Posterior vena cava (tissue), 2 donors: ENCODE measurements at regions not wholly inside any gene's neighbourhood (a gene's known extent, or its start where the extent isn't known, plus 50 kb on each side); places are given as distances from the start of the nearest gene placed in this dataset.

Source experiments
- DNase-seq: peaks from one replicate; pipeline ENCODE4 v3.0.0-alpha.2; 2020; ENCODE audit warnings: low spot score
- intact Hi-C, 2 donors: fragments of 100-400 bp; cut with DNase I; formaldehyde crosslinking; loops; one replicate each; pipeline versions ENCODE4 v1.14.1 to v1.14.2; 2022 to 2023
- donor health status: DM: yes; HTN: yes; CAD: no.
- donor health status: DM: yes; HTN: yes; CAD: no.

DNA sequence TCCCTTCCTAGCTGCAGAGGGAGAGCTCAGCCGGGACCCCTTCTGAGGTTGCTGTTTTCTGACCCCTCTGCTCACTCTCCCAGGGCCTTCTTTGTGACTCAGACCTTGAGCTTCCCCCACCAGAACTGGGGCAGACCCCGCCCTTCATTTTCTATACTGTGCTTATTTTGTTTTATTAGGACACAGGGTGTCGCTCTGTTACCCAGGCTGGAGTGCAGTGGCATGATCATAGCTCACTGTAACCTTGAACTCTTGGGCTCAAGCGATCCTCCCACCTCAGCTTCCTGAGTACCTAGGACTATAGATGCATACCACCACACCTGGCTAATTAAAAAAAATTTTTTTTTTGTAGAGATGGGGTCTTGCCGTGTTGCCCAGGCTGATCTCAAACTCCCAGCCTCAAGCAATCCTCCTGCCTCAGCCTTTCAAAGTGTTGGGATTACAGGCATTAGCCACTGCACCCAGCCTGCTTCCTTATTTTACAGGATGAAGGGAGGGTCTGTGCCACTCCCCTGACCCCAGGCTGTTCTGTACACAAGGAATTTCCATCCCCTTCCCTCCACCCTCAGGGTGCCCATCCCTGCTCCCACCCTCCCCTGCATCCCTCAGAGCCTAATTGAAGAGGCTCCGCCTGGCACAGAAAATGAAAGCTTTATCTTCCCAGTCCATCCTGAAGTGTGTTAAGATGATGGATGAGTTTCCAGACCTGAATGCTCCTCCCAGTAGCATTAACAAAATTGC is 195.2 kb upstream of the POU3F1 start:
- intact Hi-C loops, result no loop called here
- no peak for DNase-seq

DNA sequence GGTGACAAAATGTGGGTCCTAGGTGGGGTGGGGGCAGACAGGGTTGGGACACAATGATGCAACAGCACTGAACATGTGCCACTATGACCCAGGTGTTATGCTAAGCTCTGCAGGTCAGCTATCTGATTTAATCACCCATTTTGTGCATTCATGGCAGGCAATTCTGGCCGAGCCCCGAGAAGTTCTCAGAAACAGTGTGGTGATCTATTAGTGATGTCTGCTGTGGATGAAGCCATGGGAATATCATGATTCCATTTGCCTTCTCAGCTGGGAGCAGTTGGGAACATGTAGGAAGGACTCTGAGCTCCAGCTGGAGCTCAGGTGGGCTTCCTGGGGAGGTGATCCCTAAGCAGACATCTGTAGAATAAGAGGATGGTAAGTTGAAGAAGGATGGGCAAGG is 194.0 kb upstream of the POU3F1 start:
- intact Hi-C loops, result no loop called here
- DNase-seq, result no peak

DNA sequence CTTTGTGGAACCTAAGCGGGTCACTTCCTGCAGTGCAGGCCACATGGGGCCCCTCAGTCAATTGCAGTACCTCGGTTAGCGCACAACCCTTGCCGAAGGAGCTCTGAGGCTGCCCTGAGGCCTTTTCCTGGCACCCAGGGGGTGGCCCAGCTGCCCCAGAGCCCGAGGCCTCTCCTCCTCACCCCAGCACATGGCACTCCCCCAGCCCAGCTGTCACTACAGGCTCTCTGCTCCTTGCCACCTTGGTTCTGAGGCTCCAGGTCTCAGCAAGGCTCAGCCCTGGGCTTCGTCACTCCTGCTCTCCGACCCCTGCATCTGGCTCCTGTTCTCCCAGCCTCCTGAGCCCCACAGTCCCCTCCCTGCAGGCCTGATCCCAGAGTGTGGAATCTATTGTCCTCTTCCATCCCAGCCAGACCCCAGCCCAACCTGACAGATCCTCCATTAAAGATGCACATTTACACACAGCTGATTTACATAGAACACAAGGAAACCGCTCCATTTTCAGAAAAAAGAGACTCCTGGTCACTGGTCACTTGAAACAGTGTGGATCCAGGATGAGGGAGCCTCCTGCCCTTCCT is 192.8 kb upstream of the POU3F1 start:
- intact Hi-C loops, result no loop called here
- DNase-seq, result no peak

DNA sequence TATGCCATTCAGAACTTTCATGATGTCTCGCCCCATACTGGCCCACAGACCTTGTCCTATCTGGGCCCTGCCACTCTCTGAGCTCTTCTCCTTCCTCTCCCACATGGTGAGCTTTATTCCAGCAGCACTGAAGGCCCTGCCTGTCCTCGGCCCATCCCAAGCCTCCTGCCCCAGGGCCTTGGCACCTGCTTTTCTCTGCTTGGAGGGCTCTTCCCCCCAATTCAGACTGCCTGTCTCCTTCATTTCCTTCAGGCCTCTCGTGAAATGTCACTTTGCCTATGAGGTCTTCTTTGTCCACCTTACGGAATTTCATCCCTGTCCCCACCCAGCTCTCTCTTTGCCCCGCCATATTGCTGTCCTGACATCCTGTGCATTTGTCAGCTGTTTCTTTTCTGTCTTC is 191.7 kb upstream of the POU3F1 start:
- DNase-seq, result no peak
- intact Hi-C loops, result loop anchor here in 1 of 2 donors (1.0 kb wide), 1 partner anchor 28 kb away; no protein-coding TSS in a partner anchor

DNA sequence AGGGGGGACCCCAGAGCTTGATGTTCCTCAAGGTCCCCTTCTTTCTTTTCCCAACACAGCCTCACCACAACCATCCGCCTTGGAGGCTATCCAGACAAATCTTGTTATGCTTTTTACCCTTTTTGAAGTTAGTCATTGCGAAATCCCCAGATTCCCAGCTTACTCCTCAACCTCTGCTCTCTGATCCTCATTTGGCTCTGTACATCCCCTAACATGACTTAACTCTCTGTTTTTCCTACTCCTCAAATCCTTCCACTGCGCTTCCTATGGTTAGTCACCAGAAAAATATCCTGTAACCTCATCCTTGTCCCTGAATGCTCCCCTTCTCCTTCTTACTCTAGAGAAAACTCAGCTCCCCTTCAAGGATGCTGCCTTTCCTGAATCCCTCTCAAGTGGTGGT is 189.1 kb upstream of the POU3F1 start:
- intact Hi-C loops, result no loop called here
- DNase-seq, result no peak

DNA sequence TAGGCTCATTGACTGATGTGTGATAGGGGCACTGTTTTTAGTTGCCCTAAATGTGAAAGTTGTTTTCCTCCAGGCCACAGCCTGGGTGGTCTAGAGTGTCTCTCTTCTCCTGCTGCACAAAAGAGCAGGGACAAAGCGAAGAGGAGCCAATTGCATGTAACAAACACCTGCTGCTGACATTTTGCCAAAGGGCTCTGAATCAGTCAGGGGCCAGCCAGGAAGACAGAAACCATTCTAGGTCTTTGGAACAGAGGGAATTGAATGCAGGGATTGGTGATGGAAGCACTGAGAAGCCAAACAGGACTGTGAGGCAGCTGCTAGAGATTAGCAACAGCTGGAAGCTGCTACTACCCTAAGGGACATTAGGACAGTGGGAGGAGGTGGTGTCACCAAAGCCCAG is 185.3 kb upstream of the POU3F1 start:
- no peak for DNase-seq
- intact Hi-C loops, result no loop called here

DNA sequence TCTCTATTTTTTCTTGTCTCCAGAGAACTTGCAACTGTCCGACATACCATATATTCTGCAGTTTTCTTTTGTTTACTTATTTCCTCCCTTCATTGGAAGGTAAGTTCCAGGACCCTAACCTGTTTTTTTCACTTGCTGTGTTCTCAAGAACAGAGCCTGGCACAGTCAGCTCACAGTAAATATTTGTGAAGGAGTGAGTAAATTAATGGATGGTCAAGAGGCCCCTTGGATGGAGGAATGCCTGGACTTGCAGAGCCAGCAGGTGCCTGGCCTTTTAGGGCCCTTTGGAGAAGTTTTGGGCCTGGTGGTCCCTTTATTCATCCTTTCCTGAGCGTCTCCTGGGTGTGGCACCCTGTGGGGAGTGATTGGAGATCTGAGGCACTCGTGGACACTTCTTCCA is 182.1 kb upstream of the POU3F1 start:
- no peak for DNase-seq
- intact Hi-C loops, result no loop called here

DNA sequence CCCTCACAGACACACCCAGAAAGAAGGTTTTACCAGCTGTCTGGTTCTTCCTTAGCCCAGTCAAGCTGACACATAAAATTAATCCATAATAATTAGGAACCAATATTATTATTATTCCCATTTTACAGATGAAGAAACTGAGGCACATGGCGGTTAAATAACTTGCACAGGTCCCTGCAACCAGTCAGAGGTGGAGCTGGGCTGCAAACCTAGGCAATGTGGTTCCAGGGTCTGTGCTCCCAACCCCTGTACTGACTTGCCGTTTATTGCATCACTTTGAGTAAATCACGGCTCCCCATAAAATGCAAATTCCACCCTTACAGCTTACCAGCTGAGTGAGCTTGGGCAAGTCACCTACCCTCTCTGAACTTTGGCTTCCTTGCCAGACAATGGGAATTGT is 179.2 kb upstream of the POU3F1 start:
- intact Hi-C loops, result no loop called here
- no peak for DNase-seq

DNA sequence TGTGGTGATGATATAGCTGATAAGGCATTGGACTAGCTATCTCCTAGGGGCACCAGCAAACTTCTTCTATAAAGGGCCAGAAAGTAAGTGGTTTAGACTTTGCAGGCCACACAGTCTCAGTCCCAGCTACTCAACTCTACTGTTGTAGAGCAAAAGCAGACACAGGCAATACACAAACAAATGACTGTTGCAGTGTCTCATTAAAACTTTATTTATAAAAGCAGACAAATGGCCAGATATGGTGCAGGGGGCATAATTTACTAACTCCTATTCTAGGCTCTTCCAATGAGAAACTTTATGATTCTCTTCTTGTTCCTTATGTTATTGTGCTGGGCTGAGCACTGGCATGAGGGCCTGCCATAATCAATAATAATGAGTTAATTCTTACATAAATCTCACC is 176.8 kb upstream of the POU3F1 start:
- intact Hi-C loops, result no loop called here

DNA sequence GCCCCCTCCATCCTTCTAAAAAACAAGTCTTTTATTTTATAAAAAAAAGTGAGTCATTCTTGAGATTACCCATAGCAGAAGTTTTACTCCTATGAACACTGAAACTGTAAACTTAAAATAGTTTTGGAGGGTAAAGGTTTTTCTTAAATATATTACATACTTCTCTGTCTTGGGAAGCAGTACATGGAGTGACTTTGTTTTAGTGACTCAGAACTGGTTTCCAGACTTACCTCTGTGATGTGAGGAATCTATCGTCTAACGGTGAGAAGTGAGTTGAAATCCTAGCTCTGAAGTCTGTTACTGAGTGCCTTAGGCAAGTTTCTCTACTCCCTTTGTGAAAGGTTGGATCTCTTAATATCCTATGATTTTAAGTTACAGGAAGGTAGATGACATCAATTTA is 176.3 kb upstream of the POU3F1 start:
- intact Hi-C loops, result no loop called here
- no peak for DNase-seq

More for the DNA sequence above, 176.8 kb upstream of the POU3F1 start:
- no peak for DNase-seq

DNA sequence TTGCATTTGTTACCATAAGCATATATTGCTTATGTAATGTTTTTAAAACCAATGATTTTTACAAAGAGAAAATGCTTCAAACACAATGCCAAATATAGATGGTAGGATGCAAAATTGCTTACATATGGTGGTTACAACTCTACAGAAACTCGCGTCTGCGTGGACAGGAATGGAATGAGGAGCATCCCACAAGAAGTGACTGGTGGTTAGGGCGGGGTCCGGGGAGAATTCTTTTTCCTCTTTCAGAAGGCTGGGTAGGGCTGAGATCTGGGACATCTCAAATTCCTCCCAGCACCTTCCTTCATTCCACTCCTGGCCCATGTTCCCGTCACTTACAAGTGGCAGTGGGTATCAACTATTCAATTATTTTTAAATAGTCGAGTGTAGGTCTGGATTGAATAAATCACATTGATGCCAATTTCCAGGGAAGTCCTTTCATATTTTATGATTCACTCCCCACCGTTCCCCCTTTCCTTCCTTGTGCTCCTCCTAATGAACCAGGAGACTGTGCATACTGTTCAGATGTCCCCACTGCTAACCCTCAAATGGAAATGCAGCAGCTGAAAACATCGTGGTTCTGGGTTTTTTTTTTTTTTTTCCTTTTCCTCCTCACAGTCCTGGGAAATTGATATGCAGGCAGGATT is 174.5 kb upstream of the POU3F1 start:
- DNase-seq, result no peak
- intact Hi-C loops, result no loop called here

DNA sequence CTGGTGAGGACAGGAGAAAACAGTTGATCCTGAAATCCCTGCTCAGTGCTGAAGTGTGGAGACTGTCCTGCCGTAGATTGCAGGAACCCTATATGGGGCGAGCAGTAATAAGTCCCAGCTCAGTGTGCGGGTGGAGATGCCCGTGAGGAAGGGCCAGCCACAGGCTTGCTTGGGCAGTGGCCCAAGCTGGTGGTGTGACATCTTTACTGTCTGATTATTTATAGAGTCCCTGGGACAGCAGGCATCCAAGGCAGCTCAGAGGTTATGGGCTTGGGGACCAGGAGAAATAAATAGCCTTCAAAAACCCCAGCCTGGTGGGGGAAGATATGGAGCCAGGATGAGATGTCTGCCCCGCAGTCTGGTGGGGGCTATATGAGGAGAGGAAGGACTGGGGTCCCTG is 170.7 kb upstream of the POU3F1 start:
- DNase-seq, result no peak
- intact Hi-C loops, result no loop called here

DNA sequence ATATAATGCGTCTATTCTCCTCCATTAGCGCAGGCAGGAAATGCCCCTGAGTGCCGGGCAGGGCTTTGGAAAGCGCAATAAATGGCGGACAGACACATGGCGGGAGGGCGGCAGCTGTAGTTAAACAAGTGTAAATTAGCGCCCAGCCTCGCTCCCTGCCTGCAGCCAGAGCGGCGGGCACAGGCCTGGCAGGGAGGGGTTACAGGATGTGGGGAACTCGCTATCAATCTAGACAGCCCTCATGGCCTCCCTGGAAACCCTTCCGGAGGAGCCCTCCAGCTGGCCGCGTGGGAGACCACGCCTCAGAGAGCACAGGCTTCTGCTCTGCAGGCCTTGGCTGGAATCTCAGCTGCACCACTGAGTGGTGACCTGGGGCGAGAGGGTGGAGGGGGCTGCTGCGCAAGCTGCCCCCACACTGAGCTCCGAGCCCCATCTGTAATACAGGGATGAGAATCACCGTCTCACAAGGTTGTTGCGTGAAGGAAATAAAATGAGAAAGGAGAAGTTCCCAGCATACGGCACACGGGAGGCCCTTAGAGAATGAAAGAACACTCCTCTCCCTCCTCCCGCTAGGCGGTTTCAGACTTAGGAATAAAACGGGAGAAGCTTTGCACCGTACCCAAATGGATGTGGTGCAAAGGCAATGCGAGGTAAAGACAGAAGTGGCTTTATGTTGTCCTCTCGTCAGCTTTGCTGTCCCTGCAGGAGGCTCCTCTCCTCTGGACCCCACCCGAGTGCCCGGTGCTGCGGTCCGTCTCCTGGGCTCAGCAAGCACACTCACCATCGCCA is 167.2 kb upstream of the POU3F1 start:
- DNase-seq, result no peak
- intact Hi-C loops, result no loop called here

DNA sequence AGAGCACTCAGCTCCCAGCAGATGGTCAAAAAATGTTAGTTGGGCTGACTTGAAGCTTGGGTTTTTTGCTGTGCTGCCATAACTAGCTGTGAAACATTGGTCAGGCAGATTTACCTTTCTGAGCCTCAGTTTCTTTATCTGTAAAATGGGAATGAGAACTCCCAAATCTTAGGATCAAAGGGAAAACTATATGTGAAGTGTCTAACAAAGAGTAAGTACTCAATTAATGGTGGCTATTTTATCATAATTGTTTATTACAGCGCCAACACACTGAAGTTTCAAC is 164.2 kb upstream of the POU3F1 start:
- no peak for DNase-seq
- intact Hi-C loops, result loop anchor here in 1 of 2 donors (1.0 kb wide), 1 partner anchor 27 kb away; no protein-coding TSS in a partner anchor

DNA sequence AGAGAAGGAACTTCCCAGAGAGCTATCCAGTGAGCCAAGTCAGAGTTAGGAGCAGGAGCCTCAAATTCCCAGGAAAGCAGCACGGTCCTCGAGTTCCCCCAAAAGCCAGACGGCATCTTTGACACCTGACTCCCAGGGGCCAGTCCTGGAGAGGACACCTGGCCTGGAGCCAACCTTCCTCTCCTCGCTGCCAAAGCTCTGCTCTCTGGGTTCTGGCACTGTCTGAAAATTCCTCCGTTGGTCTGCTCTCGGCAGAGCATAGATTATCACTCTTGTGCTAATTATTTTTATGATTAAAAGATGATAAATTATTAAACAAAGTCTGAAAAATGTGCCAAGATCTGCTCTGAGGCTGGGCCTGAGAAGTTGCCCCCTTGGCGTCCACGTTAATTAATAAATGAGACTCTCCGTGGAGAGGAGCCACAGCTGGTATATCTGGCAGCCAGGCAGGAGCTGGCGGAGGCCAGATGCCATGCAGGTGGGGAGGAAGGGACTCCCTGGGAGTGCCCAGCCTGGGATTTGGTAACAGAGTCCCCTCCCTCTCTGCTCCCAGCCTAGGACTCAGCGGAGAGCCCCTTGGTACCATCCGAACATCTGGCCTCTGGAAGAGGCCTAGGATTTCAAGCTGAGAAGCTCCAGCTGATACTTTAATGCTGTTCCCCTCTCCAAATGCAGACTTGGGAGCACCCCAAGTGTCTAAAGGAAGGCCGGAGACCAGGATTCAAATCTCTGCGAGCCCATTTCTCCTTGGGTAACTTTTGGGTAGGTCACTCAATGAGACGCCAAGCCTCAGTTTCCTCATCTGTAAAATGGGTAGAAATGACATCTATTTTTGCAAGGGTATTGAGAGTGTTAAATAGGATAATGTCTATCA is 163.7 kb upstream of the POU3F1 start:
- intact Hi-C loops, result loop anchor here in 1 of 2 donors (1.0 kb wide), 1 partner anchor 28 kb away; no protein-coding TSS in a partner anchor
- DNase-seq, result no peak

DNA sequence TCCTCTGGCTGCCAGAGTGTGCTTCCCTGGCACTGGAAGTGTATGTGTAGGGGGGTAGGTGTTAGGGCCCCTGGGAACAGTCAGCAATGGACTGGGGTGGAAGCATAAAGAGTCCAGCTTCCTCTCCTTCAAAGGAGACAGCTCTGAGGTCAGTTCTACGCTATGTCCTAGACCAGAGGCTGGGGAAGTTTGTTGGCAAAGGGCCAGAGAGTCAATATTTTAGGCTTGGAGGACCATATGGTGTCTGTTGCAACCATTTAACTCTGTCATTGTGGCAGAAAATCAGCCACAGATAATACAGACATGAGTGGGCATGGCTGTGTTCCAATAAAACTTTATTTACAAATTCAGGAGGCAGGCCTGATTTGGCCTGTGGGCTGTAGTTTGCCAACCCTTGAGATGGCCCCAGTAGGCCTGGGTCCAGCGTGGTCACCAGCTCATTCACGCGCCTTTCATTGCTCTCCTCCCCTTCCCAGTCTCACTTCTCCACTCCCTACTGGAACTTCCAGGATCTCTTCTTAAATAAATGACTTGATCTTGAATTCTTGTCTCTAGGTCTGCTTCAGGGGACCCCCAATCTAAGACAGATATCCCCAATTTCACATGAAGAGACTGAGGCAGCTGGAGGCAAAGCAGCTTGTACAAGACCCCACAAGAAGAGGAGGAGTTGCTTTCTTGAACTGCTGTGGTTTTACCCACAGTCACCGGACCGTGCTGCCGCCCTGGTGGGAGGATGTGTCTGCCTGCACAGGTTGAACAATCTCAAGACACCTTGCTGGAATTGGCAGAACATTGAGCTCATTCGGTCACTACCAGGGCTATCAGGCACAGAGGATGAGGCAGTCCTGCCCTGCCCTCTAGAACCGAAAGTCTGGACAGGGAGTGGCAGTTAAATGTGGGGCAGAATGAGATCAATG is 162.4 kb upstream of the POU3F1 start:
- DNase-seq, result no peak
- intact Hi-C loops, result no loop called here

DNA sequence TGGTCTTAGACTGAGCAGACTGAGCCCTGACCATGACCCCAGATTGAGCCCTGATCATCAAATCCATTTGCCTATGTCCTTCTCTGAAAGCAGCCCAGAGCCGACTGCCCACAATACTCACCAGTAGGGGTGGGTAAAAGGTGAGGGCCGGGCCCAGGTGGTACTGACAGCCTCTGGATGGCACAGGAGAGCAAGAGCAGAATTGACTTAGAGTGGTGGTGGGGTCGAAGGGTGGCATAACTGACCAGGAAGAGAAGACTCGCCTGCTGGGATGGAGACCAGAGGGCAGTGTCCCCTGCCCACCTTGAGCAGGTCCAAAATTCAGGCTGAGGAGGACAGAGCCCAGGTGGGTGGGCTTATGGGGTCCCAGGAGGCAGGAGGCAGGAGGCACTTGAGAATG is 161.3 kb upstream of the POU3F1 start:
- no peak for DNase-seq
- intact Hi-C loops, result no loop called here

DNA sequence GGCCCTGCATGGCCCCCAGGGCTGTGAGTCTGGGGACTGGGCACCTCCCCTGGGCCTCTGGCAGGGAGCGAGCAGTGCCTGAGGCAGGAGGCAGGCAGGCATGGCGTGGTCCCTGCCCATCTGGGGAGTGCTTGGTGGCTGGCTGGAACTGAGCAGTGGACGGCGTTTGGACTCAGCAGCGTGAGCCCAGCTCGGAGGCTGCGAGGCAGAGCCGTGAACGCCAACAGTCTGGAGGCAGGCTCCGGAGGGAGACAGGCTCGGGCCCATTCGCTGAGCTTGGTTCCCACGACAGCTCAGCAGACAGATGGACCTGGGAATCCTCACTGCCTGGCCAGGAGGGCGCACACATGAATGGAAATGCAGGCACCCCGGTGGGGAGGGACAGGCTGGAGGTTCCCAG is 160.7 kb upstream of the POU3F1 start:
- intact Hi-C loops, result no loop called here
- DNase-seq, result no peak
